ENCODE measurements at regions not wholly inside any gene's neighbourhood (a gene's known extent, or its start where the extent isn't known, plus 50 kb on each side); places are given as distances from the start of the nearest gene placed in this dataset.

DNA sequence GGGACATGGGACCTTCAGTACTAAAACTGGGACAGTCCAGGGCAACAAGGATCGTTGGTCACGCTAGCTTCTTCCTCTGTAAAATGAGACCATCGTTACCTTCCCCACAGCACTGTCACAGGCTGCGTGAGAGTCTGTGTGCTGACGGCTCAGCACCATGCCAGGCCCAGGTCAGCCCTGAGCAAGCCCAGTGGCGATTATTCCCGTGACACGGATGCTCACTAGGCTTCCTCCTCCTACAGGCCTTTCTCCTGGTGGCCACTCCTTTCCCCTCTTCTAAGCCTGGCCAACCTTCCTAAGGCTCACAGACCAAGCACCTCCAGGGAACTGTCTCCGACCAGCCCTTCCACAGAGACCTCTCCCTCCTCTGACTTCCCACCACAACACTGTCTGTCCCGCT is 69.3 kb upstream of the RUNX3 start:
- DNase-seq = no peak

DNA sequence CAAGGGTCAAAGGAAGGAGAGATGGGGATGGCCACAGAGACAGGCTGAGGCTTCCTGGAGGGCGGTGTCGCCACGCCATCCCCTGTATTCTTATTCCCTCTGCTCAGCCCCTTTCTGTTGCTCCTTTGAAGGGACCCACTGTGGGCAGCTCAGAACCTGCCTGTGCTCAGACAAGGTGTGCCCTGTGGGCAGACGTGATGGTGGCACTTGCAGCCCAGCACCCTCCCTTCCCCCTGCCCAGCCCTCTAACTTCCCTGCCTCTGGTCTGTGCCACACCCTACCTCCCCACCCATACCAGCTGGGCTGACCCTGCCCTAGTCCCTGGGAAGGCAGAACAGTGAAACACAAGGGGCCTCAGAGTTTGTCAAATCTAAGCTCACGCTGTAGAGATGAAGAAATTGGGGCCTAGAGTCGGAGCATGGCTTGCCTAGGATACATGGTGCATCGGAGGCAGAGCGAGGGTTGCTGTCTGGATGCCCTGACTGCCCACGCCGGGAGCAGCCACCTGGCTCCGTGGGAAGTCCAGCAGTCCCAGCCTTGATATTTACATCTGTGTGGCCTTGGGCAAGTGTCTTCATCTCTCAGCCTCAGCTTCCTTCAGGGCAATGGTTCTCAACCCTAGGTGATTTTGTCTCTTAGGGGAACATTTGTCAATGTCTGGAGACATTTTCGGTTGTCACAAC is 68.6 kb upstream of the RUNX3 start:
- DNase-seq = no peak

DNA sequence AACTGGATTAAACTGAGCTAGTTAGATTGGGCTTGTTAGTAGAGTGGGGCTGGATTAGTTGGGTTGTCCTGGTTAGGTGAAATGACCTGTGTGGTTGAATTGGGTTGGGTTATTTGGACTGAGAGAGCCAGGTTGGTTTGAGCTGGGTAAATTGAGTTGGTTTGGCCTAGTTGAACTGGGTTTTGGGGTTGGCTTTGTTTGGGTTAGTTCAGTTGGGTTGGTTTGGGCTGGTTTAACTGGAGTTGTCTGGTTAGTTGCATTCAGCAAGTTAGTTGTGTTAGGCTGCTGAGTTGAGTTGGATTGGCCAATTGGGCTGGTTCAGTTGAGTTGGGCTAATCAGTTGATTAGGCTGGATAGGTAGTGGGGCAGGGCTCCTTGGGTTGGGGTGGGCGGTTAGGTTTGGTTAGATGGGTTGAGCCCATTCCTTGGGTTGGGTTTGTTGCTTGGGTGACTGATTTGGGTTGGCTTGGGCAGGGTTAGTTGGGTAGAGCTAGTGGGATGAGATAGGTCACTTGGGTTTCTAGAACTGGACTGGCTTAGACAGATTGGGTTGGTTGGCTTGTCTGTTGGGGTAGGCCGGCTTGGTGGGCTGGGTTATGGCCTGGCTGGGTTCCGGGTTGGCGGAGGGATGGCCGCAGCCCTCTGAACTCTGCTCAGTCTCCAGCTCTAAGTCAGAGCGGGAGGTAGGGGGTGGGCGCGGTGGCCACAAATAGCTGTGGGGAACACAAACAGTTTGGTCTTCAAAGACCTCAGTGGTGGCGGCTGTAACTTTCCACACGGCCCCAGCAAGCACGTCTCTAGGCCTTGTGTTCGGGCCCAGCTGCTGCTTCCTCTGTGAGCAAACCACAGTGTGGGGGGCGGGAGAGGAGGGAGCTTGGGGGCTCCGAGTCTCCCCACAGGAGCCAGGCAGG is 67.2 kb upstream of the RUNX3 start:
- no peak for DNase-seq

DNA sequence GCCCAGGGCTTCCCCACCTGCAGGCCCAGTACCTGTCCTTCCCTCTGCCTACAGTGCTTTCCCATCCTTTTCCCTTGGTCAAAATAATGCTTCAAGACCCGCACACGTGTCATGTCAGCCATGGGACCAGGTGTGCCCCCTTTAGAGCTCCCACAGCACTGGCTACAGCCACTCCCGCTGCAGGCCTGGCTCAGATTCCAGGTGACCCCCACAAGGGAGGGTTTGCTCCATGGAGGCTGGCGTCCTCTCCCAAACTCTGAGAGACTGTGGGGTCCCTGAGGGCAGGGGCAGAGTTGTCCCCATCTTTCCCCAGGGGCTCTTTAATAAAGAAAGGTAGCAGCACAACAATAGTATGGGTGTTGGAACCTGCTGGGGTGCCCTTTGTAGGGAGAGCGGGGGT is 66.4 kb upstream of the RUNX3 start:
- no peak for DNase-seq

DNA sequence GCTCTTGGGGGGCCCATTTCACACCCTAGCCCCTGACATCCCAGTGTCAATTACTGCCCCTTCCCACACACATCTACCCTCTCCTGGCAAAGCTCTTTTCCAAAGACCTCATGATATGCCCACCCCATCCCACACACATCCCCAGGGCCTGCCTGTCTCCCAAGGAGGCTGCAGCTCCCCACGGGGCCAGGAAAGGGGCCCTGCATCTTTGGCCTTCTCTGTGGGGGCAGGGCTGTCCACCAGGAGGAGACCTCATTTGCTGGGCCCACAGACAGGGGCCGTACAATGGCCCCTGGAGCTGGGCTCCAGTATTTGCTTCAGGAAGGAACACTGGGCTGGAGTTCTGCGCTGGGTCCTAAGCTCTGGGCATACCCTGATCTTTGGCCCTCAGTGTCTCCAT is 65.6 kb upstream of the RUNX3 start:
- no peak for DNase-seq

DNA sequence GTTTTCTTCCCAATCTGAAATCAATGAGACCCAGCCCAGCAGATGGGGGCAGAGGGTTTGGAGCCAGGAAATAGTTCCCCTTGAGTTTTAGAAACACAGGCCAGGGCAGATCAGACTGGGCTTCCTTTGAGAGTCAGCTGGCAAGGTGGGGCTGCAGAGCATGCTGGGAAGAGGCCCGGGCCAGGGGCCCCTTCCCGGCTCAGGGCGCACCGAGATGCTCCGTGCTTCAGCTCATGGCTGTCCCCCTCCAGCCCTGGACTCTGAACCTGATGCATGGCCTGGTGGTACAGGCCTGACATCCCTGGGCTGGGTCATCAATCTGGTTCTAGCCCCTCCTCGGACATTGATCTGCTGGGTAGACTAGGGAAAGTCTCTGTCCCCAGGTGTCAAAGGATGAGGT is 65.1 kb upstream of the RUNX3 start:
- no peak for DNase-seq

DNA sequence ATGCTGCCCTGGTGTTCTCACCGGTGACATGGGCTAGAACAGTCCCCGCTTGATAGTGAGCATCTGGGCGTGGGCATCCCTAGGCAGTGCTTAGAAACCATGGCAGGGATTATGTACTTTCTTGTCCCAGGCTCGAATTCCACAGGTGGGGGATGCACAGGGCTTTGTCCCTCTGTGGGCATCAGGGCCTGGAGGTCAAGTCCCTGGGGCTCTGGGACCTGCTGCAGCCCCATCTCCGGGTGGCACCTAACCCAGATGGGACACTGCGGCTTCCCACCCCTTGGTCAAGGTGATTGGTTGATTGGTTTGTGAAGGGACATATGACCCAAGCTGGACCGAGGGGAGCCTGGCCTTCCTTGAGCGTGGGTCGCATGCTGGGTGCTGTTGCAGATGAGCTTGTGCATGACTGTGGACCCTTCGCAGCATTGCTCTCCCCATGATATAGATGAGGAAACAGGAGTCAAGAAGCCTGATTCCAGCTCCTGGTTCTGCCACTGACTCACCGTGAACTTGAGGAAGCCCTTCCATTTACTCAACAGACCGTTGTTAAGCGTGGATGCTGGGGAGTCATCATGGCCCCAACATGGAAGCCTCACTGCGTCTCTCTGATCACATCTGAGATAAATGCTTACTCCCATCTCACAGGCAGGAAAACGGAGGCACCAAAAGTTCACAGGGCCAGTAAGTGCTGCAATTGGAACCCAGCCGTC is 64.0 kb upstream of the RUNX3 start:
- no peak for DNase-seq

DNA sequence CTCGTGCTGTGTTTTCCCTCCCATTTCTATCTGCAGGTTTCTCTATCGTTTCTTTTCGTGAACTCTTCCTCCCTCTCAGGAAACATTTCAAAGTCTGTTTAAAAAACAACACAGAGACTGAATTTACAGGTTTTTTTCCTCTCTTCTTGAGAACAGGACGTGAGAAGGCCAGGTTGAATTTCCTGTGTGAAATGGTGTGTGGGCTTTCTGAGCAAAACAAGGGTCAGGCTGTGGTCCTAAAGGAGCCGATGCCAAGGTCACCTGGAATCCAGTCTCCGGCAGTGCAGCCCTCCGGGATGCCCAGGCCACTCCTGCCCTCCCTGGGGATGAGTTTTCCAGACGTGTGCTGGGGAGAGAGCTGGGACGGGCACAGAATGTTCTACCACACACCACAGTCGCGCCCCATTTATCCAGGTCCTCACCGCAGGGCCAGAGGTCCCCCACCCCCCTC is 62.7 kb upstream of the RUNX3 start:
- DNase-seq = no peak

DNA sequence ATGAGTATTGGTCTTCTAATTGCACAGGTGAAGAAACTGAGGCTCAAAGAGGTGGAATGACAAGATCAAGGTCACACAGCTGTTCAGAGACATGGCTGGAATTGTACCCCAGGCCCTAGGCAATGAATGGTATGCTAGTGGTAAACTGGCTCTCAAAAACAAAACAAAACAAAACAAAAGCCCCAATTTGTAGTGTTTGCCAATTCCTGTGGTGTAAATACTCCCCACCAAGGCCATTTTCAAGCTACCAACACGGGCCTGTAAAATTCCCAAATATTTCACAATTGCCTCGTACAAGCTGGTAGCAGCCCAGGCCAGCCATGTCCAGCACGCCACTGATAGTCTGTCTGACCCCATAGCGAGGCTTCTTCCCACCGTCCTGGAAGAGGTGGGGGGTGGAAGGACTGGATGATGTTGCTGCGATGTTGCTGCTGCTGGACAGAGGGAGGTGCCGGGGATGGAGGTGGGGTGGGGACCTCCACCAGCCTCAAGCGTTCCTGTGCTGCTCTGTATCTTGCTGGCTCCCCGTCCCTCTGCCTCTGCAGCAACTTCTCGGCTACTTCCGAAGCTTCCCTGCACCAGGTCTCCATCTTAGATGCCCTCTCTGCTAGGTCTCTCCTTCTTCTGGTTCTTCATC is 62.2 kb upstream of the RUNX3 start:
- no peak for DNase-seq

DNA sequence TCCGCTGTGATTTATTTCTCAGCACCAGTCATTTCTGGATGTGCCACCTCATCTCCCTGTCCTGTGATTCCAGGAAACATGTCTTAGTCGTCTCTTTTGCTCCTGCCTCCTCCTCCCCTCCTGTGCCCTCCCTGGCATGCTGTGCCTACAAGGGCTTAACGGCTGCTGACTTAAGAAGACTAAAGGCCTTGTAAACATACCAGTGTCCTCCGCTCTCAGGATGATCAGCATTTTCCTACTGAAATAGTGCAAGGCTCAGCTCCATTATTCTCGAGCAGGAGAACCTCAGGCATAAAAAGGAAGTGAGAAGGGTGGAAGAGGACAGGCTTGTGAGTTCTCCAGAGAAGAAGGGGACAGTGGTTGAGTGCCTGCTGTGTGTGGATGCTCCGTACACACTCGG is 61.6 kb upstream of the RUNX3 start:
- no peak for DNase-seq

DNA sequence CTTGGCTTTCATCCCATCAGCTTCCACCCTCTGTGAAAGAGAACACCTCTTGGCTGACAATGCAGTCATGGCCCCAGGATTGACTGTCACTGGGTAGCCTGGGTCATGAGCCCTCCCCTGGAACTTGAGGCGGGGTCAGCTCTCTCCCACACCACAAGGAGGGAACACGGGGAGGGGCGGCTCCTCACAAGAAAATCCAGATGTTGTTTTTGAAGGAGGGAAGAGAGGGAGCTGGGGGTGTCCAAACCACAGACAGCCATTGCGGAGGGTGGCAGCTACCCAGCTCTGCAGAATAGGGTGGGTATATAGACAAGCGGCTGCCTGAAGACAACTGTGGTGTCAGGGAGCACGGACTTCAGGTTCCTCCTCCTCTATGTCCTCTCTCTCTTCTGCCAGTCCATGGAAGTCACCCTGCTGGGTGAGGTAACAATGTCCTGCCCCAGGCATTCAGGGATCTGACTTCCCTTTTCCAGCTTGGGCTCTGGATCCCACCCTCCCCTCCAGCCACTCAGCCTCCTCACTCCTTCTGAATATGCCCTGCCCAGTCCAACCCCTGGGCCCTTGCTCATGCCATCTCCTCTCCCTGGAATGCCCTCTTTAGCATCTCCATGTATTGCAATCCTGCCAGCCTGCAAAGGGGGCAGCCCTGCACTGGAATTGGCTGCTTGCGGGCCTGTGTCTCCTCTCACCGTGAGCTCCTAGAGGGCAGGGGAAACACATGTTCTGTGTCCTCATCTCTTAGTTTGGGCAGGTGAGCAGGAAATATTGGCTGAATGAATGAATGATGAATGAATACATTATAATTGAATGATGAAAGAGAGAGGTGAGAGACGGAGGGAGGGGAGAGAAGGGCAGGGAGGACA is 60.9 kb upstream of the RUNX3 start:
- DNase-seq = no peak

DNA sequence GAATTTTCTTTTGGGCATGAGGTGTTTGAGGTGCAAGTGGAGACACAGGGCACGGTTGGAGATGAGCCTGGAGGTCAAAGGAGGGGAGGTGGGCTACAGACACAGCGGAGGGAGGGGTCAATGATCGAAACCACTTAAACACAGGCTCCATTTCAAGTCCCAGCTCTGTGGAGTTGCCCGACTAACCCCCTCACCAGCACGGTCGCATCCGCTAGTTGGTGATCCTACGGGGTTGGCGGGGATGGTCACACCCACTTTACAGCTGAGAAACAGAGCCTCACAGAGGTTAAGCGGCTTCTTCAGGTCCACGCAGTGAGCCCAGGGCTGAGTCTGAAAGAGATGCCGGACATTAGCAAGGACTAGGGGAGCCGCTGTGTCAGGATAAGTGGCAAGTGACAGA is 60.1 kb upstream of the RUNX3 start:
- DNase-seq = no peak

DNA sequence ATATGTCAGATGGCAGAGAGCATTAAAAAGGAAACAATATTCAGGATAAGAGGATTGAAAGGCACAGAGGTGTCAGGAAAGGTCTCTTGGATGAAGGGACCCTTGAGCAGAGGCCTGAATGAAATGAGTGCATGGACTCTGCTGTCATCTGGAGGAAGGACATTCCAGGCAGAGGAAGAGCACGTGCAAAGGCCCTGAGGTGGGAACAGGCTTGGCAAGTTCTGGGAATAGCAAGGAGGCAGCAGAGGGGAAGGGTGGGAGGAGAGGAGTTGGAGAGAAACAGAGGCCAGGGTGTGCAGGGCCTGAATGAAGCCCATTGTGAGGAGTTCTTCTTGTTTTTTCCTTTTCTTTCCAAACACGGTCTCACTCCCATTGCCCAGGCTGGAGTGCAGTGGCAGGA is 59.0 kb upstream of the RUNX3 start:
- no peak for DNase-seq

DNA sequence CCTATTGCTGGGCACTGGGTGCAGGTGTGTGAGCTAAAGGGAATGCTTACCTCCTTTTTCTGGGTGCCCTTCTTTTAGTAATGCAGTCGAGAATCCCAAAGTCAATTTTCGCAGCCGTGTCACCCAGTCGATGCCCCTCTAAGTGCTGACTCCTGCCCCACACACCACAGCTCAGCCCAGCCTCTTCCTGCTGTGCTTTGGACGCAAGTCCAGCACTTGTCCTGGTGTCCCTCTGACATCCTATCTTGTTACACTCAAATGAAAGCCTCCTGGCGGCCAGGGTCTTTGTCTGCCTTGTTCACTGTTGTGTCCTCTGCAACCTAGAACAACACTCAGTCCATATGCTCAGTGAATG is 58.5 kb upstream of the RUNX3 start:
- DNase-seq = no peak

DNA sequence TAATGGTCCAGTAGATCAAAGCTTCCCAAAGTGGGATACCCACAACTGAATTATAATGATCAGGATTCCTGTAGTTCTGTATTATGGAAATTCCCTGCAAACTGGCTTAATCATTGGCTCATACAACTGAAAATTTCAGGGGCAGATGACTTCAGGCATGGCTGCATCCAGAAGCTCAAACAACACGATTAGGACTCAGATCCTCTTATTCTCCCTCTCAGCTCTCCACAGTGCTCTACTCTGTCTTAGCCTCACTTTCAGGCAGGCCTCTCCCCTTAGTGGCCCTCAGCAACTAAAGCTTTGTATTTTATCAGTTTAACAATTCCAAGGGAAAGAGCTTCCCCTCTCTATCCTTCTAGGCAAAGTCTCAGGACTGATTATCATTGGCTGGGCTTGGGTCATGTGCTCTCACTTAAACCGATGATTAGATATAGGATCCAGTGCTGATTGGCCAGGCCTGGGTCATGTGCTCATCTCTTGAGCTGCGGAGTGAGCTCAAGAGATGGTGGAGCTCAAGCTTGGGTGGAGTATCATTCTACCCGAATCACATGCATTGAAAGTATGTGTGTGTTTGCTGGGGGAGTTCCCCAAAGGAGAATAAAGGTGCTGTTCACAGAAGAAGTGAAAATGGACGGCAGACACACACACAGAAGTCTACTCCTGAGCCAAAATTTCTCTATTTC is 57.9 kb upstream of the RUNX3 start:
- DNase-seq = no peak

DNA sequence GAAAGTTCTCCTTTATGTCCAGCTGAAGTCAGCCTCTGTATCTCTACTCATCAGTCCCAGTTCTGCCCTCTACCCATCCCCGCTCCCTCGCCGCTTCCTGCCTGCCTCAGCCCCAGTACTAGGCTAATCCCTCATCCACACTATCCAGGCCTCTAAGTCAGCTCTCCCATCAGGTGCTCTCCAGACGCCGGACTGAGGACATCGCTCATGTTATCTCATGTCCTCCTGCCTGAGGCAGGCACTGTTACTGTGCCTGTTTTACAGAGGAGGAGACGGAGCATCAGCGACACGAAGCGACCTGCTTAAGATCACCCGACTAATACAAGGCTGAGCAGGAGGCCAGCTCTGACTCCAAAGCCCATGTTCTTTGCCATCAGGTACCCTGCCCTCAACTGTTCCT is 57.3 kb upstream of the RUNX3 start:
- no peak for DNase-seq

DNA sequence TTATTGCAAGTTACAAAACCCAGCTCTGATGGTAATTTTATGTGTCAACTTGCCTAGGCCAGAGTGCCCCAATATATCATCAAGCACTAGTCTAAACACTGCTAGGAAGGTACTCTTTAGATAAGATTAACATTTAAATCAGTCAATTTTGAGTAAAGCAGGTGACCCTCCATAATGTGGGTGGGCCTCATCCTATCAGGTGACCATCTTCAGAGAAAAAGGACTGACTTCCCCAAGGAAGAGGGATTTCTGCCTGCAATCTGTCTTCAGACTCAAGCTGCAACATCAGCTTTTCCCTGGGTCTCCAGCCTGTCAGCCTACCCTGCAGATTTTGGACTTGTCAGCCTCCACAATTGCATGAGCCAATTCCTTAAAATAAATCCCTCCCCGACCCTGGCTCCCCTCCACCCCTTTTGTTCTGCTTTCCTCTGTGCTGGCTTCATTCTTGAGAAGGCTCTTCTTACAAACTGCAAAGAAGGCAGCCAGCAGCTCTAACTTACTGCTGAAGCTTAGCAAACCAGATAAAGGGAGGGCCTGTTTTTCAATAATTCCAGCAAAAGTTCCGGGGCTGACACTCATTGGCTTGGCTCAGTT is 56.4 kb upstream of the RUNX3 start:
- DNase-seq = no peak

DNA sequence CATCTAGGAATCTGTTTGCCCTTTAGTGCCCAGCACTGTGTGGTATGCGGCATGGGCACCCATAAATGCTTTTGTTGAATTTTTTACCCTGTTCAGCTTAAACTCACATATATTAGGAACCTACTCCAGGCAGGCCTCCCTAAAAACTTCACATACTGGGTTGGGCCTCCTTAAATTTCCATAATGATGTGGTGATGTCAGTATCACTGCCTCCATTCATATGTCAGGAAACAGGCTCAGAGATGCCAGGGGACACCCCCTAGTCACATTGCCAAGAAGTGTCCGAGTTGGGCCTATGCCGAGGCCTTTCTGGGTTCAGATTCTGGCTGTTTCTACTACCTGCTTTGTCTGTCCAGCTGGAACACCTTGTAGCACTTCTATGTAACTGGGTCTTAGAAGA is 55.7 kb upstream of the RUNX3 start:
- DNase-seq = no peak

DNA sequence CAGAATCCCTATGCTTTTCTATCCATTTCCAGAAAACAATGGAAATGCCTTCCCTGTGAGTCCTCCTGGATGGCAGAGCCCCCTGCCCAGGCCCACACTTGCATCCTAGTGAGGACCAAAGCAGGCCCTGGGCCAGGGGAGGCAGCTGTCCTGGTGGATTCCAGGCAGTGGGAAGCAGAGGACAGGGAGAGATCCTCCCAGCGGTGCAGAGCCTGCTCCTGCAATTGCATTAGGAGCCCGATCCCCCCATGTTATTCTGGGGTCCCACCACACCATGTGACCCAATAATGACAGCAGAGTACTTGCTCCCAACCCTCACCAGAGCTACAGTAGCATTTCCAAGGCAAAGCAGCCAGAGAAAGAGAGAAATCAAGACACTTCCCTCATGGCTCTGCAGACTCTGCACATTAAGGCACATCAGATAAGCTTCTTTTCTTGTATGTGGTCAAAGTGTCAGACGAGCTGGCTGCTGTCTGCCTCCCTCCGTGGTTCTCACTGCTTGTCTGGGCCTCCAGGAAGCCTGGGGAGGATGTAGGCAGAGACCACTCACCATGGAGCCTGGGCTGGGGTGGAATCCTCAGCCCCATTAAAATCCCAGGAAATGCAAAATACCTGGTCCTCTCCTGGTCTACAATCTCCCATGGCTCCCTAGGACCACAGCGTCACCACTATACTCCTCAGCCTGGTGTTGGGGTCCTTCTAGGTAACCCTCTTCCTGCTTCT is 54.9 kb upstream of the RUNX3 start:
- no peak for DNase-seq

DNA sequence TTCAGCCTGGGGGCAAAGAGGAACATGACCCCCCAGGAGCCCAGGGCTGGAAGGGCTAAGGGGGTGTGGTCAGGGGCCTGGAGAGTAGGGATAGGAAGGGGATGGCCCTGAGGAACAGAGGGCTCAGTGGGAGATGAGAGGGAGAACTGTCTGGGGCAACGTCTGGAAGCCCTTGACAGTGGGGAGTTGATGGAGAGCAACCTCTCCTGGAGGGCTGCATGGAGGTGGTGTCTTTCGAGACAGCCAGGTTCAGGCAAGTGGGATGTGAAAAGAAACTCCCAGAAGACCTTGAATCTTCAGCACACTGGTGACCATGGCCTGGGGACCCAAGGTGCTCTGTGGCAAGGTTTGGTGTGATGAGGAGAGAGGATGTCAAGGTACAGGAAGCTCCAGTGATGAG is 54.2 kb upstream of the RUNX3 start:
- DNase-seq = no peak

All from SHP77 treated with DMSO at 0.1 percent for 48 hours (cell line).